Activated CD4-positive, CD25-positive, alpha-beta regulatory T cell (primary cell): ENCODE measurements at regions not wholly inside any gene's neighbourhood (a gene's known extent, or its start where the extent isn't known, plus 50 kb on each side); places are given as distances from the start of the nearest gene placed in this dataset.

Experiments
- DNase-seq, 4 experiments: peaks; one replicate each; lab custom pipeline; 2025; lab: John Stamatoyannopoulos, UW

GRCh38 chr4:102440498-102440897 is 60.7 kb upstream of the NFKB1 start:
- no peak for DNase-seq

- DNase-seq, result no peak
These were observed 58.9 kb upstream of the NFKB1 start for GRCh38 chr4:102441978-102442911.

- DNase-seq, result no peak
These were observed 56.4 kb upstream of the NFKB1 start for GRCh38 chr4:102444752-102445151.

- DNase-seq, result no peak
These were observed 55.9 kb upstream of the NFKB1 start for GRCh38 chr4:102445213-102445612.

GRCh38 chr4:102447413-102447812 is 53.7 kb upstream of the NFKB1 start:
- DNase-seq, result no peak

- peak; percentile 3 to 12 (median 6) for DNase-seq
These were observed 51.3 kb upstream of the NFKB1 start for GRCh38 chr4:102449751-102450352.

- no peak for DNase-seq
These were observed 49.9 kb upstream of the NFKB1 start for GRCh38 chr4:102451266-102451665.
